ENCODE measurements at regions not wholly inside any gene's neighbourhood (a gene's known extent, or its start where the extent isn't known, plus 50 kb on each side); places are given as distances from the start of the nearest gene placed in this dataset.

DNA sequence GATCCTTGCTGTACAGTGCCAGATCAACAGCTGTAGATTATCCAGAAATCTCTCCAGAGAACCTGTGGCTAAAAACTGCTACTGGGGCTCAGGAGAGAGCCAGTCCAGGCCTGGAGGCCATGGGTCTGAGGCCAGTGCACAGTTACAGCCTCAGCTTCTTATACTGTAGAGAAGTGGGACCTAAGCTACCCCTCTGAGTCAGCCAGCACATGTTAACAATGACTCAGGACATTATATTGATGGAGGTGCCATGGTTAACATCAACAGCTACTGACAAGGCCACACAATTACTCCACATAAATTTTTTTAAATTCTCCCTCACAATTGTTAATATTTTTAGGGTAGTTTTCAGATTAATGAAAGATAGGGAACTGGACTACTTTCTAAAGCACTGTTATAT, 138.5 kb downstream of the RBM26 start:
- DNase-seq = no peak

DNA sequence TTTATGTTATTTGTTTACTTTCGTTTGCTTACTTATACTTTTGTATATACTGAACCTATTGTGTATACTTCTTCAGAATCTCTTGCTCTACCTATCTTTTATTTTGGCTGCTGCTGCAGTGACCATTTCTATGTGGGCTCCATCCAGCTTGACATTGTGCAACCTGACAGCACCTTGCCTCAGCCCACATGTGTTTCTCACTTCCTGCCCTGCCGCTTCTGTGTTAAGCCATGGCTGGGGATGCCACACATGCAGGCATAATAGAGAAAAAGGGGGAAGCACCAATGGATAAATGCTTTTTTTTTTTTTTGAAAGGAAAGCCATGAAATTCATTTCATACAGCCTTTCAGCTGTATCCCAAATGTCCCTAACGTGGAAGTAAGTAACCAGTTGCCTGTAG, 147.6 kb downstream of the RBM26 start:
- no peak for DNase-seq

DNA sequence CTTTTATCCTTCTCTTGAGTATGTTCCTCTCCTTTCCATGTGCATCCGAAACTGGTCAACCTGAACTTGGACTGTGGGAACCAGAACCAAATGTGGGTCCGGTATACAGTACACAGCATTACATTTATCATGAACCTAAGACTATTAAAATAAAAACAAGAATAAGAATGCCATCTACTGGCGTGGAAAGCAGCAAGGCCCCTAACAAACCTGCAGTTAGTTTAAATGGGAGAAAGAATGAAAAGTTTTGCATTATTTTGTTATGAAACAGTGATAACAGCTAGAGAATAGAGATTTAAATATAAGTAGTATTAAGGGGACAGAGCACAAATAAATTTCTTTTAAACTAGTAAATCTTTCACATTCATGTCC, 159.5 kb downstream of the RBM26 start:
- DNase-seq = no peak

DNA sequence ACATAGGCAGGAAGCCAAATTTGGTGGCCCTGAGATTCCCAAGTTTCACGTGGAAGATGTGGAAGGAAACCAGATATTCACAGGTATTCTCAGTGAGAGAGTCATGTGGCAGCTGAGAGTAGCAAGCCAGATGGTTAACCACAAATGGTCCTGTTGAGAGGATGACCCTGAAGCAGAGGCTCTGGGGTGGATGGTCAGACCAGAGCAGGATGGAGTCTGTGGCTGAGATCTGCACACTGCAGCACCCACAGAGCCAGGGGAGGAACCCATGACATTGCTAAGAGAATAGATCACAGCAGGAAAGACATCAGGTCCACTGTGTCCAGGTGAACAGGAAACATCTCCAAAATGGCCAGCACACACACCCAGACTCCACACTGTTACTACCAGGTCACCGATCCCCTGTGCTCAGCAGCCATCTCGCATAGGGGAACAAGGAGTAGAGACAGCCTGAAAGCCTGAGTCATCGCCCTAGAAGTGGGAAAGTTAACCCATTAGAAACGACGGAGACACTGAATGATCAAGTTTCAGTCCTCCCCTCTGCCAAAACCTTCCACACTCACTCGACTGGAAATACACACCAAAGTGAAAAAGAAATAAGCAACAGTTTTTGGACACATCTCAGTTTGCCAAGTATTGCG, 160.0 kb downstream of the RBM26 start:
- no peak for DNase-seq

DNA sequence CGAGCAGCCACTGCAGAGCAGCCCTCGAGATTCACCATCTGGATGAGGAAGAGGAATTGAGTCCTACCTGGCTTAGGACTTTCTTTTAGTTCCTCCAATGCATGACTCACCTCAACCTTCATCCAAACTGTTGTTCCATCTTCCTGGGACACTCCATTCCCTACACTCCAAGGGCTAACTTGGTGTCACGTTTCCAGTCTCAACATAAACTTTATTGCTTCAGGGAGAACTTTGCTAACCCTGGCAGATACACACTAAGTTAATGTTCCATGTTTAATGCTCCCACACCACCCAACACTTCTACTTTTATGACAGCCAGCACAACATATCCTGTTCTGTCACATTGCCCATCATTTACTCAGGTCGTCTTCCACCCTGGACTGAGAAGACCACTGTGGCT, 164.4 kb downstream of the RBM26 start:
- DNase-seq = no peak

DNA sequence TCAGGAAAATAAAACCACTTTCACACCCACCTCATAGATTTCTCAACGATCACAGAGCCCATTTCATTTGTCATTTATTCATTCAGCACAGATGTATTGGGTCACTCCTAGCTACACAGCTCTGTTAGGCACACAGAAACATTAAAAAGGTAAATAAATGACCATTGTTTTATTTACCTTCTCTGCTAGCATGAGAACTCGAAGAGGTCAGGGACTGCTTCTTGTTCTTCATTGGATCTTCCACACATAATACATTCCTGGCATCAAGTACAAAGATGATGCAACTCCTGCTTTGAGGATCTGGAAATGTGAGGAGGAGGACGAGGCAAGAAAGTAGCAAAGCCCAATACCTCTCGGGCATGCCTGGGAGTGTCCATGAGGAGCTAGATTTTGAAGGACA, 168.1 kb downstream of the RBM26 start:
- no peak for DNase-seq

DNA sequence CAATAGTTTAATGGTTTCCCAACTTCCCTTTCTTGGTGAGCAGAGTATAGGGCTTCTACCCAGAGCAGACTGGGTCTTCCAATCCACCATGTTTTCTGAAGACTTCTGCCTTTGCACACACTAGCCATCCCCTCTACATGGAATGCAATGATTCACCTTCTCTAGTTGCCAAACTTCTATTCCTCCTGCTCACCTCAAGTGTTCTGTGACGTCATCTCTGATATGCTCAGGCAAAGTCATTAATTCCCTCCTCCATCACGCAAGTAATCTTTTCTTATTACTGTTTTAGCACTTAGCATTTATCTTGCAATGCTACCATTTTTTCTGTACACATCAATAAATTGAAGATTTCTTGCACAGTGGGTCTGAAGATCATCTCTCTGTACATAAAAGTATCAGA, 174.2 kb downstream of the RBM26 start:
- no peak for DNase-seq

DNA sequence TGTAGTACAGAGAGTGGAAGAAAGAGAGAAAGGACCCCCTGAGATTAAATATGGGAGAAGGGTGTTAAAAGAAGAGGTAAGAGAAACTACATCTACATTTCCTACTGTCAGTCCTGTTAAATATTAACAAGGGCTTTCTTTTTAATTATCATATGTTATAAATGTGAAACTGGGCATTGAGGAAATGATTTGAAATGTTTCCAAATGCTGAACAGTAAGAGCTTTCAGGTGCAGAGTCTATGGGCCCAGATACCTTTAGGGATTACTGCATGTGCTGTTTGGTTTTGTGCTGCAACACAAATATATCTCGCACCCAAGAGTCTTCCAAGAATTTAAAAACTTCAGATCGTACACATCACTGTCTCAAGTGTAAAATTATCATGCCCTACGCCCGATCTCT, 176.3 kb downstream of the RBM26 start:
- no peak for DNase-seq

DNA sequence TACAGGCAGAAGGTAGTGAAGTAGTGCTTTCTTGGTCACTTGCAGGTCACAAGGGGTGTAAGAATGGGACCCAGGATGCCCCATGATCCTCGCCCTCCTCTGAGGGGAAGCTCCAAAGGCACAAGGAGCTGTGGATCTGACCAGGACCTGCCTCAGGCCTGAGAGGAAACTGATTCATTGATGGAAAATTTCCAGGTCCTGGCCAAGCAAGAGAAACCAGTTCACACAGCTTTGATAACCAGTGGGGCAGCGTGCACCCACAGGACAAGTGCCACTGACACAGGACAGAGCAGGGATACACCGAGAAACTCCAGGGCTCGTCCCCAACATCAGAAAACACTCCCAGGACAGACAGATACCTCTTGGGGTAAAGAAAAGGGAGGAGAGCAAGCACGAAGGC, 177.1 kb downstream of the RBM26 start:
- no peak for DNase-seq

DNA sequence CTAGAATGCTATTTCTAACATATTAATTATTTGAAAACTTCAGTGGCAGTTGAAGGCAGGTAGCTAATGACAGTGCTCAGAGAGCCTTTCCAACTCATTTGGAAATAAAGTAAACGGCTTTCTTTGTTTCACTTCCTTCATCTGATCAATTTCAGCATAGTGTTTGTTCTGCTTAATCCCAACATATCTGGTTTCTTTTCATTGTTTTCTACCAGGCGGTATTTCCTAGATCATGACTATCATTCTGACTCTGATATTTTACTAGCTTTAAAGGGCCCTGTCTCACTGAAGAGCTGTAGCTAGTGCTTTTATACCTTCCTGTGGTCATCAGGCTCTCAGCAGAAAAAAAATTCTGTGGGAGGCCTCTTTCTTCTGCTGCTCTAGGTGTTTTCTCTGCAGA, 178.6 kb downstream of the RBM26 start:
- no peak for DNase-seq

DNA sequence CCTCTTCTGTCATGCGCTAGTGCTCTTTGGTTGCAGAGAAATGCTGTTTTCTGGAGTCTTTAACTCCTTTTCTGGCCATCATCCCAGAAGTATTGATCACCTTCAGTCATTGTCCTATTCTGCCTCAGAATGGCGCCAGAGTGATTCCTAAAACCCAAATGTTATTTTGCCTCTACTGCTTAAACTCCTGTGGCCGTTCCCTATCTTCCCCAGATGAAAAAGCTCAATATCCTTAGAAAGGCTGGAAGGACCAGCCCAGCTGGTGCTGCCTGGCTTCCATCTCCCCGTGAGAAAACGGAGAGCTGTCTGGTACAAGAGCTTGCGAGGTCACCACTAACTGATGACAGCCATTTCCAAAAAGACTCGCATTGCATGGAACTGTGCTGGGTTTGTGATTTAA, 179.1 kb downstream of the RBM26 start:
- no peak for DNase-seq

DNA sequence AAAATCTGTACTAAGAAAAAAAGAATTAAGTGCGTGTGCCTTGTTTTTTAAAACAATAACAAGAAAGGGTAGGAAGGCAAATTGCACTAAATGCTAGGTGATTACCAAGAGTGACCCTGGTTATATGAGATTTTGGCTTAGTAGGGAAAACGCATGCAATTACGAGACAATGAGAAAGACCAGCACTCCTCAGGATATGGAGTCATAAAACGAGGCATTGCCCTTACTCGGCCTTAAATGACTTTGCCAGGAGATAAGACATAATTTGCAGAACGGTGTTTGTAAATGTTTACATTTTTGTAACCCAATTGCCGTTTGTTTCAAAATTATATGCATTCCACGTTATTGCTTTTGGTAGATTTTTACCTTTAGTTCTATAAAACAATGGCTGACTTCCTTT, 179.8 kb downstream of the RBM26 start:
- no peak for DNase-seq

DNA sequence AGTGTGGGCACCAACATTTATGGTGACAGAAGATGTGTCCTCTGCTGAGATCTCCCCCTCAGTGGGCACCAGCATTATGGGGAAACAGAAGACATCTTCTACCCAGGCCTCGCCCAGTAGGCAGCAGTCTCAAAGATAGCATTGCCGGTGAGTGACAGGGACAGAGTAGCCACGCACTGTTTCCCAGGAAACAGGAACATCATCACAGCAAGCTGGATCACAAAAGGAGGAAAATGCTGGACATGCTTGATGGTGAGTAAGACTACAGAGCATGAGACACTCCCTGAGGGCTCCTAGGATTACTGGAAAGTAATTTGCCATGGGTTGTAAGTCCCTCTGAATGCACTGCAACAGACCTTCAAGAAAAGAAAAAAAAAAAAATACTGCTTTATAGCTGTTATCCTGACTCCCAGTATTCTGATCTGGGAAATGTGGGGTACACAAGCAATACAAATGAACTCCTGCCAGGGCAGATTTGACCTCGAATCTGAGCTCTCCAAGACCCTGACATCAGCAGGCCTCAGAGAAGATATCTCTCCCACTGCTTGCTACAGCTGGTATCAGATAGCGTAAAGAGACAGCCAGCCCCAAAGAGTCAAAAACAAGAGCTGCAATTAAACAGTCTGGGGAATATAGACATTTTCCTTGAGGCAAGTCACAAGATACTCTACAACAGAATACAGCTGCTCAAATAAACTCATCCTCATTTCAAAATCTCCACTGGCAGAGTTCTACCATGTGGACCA, 180.4 kb downstream of the RBM26 start:
- no peak for DNase-seq

DNA sequence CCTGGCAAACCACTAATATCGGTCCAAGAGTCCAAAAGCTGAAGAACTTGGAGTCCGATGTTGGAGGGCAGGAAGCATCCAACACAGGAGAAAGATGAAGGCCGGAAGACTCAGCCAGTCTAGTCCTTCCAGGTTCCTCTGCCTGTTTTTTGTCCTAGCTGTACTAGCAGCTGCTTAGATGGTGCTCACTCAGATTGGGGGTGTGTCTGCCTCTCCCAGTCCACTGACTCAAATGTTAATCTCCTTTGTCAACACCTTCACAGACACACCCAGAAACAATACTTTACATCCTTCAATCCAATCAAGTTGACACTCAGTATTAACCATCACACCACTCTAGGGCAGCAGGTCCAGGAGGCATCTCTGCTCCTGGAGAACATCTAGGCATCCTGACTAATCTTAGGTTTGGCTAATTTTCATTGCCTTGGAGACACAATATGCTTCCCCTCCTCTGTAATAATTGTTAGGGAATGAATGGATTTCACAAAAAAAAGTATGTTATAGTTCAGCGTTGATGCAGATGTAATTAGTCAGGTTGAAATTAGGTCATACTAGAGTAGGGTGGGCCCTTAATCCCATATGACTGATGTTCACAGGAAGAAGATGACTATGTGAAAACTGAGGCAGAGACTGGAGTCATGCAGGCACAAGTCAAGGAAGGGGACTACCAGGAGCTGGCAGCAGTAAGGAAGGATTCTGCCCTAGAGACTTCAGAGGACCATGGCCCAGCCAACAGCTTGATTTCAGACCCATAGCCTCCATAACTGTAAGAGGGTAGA, 183.4 kb downstream of the RBM26 start:
- DNase-seq = no peak

DNA sequence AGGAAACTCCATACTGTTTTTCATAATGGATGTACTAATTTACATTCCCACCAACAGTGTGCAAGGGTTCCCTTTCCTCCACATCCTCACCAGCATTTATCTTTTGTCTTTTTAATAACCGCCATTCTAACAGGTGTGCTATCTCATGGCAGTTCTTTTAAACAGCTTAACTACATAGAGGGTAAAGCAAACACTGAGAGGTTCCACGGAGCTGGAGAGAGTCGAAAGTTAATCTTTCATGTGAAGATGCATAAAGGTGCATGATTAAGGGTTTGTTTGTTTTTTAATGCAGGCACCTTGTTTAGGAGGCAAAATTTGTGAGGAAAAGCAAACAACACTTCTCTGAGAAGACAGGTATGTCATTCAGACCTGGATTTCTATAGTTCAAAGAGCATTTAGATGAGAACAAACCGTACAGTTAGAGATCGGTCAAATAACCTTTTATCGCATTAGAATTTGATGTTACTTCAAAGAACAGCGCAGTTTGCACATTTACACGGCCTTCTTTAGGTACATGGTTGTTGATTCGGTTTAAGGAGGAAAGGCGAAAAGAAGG, 193.9 kb downstream of the RBM26 start:
- DNase-seq = peak in 1 of 2 experiments; percentile 23

DNA sequence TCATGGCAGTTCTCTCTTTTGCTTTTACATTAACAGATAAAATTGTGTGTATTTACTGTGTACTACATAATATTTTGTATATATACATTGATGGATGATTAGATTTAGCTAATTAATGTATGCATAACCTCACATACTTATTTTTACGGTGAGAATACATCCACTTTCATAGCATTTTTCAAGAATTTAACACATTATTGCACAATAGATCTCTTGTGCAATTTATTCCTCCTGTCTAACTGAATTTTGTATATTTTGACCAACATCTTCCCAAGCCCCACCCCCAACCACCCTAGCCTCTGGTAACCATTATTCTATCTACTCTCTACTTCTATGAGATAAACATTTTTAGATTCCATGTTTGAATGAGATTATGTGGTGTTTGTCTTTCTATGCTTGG, 194.7 kb downstream of the RBM26 start:
- no peak for DNase-seq

DNA sequence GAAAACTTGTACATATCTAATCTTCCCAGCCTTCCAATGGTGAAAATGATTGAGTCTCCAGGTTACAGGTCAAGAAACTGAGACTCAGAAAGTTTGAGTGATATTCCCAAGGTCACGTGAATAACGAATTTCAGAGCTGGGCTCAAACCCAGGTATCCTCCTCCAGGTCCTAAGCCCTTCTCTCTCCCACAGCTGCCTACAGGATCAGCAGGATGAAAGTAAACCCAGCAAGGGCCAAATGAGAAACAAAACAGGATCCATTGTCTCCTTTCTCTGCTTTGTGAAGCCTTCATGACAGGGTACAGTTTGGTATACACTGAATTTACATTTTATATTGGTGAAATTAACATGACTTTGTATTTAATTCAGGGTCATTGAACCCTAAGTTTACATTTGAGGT, 208.1 kb downstream of the RBM26 start:
- DNase-seq = no peak

DNA sequence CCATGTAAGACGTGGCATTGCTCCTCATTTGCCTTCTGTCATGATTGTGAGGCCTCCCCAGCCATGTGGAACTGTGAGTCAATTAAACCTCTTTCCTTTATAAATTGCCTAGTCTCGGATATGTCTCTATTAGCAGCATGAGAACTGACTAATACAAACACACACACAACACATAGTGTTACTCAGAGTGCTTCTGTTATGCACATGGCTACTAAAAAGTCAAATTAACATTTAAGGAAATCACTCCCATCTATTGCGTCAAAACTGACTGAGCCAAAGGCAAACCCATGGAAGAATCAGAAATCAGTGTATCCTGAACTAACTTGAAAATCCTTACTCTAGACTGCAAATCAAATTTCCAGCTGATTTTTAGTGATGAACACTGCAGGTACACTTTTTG, 209.2 kb downstream of the RBM26 start:
- DNase-seq = no peak

DNA sequence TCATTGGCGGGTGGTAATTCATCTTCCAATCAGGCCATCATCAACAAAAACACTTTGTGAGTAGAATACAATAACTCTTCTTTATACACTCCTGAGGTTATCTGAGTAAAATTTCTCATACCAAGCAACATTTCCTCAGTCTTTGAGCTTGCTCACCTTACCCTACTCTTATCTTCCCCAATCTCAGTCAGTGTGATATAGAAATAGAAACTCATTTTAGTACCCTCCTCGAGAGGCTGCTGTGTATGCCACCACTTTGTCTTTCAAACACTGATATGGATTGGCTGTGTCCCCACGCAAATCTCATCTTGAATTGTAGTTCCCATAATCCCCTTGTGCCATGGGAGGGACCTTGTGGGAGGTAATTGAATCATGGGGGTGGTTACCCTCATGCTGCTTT, 209.7 kb downstream of the RBM26 start:
- DNase-seq = no peak

DNA sequence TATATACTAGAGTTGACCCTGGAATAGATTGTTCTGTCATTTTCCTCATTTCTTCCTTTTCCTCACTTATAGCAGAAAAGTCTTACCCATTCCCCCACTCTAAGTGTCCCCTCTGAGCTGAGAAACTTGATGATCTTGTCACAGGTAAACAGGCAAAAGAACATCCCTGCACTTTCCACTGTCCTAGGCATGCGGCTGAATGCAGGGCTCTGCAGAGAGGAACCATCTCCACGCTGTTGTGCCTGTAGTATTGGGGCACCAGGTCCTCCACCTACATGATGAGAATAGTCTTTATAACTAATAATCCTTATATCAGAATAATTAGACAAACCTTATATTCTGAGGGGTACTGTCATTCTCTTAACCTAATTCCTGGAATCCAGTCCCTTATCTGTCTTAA, 211.3 kb downstream of the RBM26 start:
- no peak for DNase-seq

DNA sequence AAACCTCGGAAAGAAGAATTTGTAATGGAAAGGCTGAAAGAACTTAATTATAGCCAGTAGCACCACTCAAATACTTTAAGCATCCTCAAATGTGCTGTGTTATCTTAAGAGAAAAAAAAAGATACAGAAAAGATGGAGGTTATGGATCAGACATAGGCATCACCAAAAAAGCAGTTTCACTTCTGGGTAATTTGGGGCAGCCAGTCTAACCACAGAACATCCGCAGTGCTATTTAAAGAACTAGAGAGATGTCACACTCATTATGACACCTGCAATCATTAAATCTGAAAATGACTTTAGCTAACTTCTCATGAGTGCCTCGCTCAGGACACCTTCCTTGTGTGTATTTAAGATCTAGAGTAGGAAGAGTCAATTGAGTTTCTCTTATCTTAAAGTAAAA, 211.8 kb downstream of the RBM26 start:
- no peak for DNase-seq

DNA sequence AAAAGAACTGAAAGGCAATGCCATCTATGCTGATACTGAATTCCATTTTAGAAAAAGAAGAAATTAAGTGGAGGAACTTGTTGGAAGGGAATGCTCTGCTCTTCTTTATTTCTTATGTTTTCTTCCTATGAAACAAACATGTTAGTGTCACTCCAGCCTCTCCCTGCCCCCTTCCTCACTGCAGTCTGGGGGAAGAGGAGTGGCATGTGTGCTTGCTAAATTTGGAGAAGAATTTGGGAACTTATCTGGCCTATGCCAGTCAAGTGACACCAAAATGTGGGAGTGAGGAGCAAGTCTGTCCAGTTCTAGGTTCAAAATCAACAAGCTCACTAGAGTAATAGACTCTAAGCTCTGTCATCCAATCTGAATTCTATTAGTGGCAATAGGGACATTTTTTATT, 214.6 kb downstream of the RBM26 start:
- DNase-seq = no peak

DNA sequence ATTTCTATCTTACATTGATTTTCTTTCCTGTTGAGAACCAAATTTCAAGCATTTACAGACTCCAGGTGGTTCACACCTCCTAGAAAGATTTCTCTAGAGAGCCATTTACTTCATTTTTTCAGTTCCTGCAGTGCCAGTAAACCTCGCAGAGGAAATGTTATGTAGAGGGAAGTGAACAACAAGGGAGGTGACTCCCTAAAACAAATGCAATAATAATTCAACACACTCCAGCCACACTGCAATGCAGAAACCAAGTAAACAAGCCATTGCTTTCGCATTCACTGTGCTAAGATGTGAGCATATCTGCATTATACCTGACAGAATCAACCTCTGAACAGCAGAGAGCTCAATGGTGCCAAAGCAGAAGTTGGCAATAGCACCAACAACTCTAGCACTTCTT, 215.1 kb downstream of the RBM26 start:
- DNase-seq = no peak

Measured in NCI-H187 (cell line).